Testis (tissue), 2 donors: ENCODE measurements at regions not wholly inside any gene's neighbourhood (a gene's known extent, or its start where the extent isn't known, plus 50 kb on each side); places are given as distances from the start of the nearest gene placed in this dataset.

Experiments used
- CTCF ChIP-seq, 3 experiments: fragments of 450-650 bp in 2 of 3; fragments of 200-600 bp in 1 of 3; sonication (generic) in 1 of 3; IDR thresholded peaks; one replicate each; pipeline ENCODE4 v1.5.1; 2016 to 2019; ENCODE audit warnings: antibody characterized with exemption in 3 of 3, mild to moderate bottlenecking in 2 of 3, moderate library complexity in 1 of 3
- POLR2A ChIP-seq: fragments of 450-650 bp; IDR thresholded peaks from one replicate; pipeline ENCODE4 v1.6.1; 2017; ENCODE audit warnings: antibody characterized with exemption, mild to moderate bottlenecking, moderate library complexity

- TF ChIP-seq CTCF (IDR thresholded peaks at IDR 0.05), result no peak
- TF ChIP-seq POLR2A, result no peak
Measured at GRCh38 chr1:238487931-238488330, 597.2 kb upstream of the ZP4 start.
